NCI-H1048 (cell line): ENCODE measurements at regions not wholly inside any gene's neighbourhood (a gene's known extent, or its start where the extent isn't known, plus 50 kb on each side); places are given as distances from the start of the nearest gene placed in this dataset.

Experiments
- DNase-seq: peaks from one replicate; lab custom pipeline; 2025; lab: John Stamatoyannopoulos, UW

DNA sequence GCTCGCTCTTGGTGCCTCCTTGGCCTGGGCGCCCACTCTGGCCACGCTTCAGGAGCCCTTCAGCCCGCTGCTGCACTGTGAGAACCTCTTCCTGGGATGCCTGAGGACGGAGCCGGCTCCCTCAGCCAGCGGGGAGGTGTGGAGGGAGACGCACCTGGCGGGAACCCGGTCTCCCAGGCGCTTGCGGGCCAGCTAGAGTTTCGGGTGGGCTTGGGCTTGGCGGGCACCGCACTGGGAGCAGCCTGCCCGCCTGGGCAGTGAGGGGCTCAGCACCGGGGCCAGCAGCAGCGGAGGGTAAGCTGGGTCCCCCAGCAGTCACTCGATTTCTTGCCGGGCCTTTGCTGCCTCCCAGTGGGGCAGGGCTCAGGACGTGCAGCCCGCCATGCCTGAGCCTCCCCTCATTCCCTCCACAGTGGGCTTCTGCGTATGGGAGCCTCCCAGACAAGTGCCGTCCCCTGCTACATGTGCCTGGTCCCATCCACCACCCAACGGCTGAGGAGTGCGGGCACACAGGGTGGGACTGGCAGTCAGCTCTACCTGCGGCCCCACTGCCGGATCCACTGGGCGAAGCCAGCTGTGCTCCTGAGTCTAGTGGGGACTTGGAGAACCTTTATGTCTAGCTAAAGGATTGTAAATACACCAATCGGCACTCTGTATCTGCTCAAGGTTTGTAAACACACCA, 708.7 kb downstream of the VGLL3 start:
- DNase-seq, result no peak

DNA sequence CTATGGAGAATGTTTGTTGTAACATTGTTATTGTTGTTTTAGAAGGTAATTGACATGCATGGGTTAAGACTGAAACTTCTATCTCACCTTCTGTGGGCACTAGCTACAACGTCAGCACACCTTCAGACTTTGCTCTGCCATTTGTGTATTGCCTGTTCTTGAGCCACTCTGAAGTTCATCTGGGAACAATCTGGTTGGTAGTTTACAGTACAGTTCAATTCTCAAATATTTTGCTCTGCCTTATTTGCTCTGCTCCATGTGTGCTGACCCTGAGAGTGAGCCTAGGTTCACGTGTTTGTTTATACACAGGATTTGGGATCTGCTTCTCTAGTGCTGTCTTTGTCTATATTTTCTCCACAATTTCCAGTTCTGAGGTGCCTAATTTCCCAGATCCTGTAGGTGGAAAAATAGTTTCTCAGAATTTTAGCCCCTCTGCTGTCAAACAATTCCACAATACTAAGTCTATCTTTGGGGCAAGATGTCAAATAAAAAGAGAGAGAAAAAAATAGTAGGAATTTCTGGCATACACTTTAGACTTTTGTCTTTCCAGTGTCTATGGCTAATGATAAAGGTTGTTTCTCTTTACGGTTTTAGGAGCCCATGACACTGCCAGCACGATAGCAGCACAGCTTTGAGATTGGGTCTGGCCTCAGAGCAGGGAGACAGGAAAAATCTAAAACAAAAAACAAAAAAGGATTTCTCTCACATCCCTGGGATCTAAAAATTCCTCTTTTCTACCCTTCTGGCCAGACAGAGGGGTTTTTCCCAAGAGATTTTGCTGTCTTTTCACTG, 721.4 kb downstream of the VGLL3 start:
- DNase-seq, result no peak

DNA sequence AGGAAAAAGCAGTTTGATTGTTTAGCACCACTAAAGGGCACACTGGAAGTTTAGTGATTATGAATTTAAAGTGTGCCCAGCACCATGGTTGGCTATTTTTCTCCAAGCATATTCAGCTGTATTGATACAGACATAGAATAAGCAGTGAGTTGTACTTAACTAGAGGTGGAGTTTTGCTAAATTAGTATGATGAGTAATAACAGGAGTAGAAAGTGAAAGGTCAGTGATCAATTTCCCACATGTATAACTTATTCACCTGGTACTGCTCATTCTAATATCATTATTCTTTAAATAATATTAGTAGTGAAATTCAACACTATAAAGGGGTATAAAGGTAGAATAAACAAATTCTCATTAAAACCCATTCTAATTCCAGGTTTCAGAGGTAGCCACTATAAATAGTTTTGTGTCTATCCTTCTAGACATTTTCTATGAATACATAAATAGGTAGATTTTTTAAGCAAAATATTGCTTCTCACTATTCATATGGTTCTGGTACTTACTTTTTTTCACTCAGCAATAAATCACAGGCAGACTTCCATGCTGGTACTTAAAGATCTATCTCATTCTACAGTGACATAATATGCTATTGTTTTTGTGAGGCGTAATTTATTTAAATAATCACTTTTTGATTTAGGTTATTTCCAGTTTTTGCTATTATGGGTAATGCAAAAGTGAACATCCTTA, 732.9 kb downstream of the VGLL3 start:
- DNase-seq, result no peak

DNA sequence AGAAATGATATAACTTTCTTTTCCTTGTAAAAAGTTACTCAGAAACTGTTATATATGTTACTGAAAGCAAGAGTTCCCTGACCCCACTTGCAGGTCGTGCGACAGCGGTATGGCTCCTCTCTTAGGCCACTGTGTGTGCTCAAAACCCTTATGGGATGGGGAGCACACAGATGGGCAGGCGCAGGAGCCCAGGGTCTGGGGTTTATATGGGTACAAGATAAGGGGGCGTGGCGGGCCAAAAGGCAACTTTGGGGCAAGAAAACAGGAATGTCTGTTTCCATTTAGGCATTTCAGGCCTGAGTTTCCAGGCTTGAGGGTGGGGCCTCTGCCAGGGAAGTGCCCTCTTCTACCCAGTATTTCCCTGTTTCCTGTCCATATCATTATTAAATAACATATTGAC, 736.5 kb downstream of the VGLL3 start:
- DNase-seq, result no peak

DNA sequence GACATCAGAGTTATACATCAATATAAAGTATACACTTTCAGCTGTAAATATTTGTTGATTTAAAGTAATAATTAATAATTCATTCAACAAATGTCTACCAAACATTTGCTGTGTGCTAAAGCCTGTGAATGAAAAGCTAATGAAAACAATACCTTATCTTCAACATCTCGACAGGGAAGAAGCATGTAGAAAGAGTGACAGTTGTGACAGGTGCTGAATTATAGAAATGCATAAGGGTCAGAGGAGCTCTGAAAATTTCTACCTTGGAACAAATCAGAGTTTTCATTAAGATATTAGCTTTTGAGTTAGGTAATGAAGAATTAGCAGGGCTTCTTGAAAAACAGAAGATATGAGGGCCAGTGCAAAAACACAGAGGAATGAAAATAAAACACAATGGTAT, 739.2 kb downstream of the VGLL3 start:
- no peak for DNase-seq

DNA sequence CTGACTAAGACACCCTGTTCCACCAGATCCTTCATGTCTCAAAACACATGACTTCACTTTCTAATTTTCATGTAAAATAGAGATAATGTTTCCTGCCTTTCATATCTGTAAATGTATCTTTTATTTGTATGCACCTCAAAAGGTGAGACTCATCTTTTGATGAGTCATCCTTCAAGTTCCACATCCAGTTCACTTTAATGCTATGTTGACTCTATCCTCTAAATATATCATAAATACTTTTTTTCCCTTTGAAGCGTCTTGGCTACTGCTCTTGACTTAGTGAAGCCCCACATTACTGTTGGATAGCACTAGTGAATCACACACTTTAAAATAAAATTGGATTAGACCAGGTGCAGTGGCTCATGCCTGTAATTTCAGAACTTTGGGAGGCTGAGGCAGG, 741.1 kb downstream of the VGLL3 start:
- no peak for DNase-seq

DNA sequence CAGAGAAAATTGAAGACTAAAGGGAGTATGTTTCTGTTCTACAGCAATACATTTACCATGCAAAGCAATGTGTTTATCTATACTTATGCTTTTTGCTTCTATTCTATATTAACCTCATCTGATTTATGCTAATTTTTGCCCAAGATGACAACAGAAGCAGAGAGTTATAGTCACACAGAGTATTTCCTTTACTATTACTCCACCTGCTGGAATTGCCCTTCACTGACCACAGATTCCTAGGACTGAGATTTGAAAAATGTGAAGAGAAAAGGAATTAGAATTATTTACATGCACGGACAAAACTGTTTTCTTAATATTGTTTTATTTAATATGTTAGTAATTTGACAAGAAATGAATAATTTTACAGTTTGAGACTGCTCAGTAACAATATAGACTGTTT, 745.6 kb downstream of the VGLL3 start:
- no peak for DNase-seq

DNA sequence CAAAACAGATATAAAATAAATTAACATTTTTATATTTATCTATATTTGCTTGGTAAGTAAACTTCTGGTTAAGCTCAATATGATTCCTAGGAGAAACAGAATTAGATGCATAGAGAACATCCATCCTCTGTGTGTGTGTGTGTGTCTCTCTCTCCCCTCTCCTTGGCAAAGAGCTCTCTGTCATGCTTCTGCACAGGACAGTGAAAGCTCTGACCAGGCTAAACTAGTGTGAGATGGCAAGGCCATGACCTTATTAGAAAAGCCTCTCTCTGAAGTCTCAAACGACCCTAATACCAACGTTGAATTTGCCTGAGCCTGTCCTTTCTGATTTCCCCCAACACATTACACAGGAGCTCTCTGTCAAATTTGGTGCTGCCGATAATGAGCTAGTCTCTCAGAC, 746.0 kb downstream of the VGLL3 start:
- DNase-seq, result no peak

DNA sequence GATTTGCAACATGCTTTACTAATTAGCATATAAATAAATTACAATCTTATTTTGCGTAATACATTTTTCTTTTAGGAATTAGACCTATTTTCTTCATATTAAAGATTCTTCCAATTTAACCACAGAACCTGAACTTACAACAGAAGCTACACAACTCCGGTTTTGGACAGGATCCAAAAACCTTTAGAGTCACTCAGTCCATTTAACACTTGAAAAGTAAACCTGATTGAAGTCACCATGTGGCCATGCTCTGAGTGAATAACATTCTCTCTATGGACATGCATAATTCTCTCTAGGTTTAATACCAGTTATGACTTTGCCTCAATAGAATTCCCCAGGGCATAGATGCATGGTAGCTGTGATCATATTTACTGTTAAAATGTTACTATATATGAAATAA, 751.0 kb downstream of the VGLL3 start:
- DNase-seq, result no peak

DNA sequence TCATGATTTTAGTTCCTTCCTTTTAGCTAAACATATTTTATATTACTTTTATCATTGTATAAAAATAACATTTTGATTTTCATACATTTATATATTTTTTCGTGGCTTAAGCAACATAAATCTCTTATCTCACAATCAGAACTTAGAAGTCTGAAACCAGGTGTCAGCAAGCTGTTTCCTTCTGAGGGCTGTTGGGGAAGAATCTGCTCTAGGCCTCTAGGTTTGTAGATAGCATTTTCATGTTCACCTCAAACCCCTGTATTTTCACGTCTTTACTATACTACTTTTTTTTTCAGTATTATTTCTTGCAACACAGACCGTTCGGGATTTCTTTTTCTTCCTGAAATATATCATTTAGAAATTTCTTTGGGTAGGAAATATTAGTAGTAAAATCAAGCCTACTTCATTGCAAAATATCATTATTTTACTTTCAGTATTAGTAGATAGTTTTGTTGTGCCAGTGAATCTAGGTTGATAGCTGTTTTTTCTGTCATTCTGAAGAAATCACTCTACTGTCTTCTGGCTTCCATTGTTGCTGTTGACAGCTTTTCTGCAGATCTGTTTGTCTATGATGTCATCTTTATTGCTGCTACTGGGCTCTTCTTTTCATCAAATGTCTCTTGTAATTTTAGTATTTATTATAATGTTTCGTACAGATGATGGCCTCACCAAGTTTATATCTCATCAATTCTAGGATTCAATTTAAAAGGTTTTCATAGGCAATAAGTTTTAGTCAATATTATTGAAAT, 756.3 kb downstream of the VGLL3 start:
- DNase-seq, result no peak

DNA sequence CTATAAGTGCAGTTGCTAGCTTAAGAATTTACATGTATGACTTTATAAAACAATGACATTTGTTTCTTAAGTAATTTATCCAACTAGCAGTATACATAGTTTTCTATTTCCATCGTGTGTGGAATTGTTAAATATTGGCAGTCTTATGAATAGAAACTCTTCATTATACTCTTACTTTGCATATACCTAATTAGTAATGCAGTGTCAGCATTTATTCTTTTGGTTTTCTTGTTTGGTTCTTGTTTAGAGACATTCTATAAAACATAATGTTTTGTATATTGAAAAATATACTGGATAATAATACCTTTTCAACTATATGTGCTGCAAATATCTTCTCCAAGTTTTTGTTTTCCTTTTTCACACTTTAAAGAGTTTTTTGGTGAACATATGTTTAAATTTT, 760.2 kb downstream of the VGLL3 start:
- peak; percentile 53 for DNase-seq

DNA sequence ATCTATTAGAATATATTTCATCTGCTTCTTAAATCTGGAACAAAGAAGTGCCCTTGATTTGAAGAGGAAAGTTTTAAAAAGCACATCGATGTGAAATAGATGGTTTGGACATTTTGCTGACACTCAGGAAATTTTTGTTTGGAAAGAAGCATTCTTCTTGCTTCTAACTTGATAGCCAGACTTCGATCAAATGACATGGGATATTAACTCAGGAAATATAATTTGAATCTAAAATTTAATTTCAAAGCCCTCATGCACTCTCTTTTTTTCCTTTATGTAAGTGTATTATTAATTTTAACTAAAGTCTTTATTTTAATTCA, 761.2 kb downstream of the VGLL3 start:
- DNase-seq, result no peak

DNA sequence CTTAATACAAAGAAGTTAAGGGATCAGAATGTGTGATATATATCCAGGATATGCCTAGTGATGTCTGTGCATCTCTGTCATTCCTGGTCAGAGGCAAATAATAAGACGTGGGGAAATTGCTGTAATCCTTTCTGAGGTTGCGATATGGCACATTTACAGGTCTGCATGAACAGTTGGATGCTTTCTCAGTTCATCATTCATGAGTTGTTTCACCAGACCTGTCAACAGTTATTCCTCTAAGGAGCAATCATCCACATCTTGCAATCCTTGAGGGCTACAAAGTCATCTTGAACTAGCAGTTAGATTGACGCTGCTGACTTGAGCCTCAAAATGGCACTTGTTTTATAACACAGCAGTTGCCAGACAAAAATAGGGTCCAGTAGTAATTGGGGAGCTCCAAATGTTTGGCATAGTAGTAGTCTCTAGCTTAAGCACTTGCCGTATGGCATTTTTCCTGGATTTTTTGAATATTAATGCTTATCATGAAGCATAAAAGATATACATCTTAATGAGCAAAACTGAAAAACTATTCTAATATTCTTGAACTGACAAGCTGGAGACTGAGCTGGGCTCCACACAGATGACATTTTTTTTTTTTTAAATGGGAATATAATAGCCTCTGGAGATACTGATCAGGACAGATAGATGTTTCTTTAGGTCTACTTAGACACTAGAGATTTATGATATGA, 761.7 kb downstream of the VGLL3 start:
- no peak for DNase-seq

DNA sequence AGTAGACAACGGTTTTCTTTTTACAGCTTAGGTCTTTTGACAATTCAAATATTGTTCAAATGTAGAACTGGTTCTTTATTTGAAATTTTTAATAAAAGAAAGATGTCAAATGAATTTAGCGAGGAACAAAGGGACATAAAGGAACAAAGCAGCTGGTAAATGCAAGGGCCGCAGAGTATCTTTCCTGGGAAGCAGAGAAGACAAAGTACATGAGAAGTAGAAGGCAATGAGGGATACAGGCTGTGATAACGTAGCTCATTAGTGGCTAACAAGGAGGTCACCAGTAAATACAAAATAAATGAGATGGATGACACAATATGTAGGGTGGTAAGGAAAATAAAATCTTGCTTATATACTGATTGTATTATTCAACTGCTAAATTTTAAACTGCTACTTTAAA, 762.8 kb downstream of the VGLL3 start:
- DNase-seq, result no peak

DNA sequence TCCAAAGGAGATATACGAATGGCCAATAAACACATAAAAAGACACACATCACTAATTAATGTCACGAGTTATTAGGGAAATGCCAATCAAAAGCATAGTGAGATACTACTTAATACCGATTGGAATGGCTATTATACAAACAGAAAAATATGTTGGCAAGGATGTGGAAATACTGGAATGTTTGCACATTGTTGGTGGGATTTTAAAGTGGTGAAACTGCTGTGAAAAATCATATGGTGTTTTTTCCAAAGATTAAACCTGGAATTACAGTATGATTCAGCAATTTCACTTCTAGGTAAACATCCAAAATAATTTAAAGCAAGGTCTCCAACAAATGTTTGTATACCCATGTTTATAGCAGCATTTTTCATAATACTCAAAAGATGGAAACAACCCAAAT, 765.5 kb downstream of the VGLL3 start:
- no peak for DNase-seq

DNA sequence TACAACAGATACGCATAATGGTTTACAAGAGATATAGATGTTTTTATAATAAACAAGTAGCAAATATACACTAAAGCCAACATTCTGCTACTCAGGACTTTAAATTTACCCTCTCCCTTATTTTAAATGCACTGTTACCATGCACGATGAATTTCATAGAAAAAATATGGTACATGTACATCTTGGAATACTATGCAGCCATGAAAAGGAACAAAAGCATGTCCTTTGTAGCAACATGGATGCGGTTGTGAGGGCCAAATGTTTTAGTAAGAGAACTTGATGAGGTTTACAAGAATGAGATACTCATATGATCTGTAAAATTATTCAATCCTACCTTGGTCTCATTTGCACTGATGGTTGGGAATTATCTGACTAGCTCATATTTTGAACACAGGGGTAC, 769.3 kb downstream of the VGLL3 start:
- DNase-seq, result no peak

DNA sequence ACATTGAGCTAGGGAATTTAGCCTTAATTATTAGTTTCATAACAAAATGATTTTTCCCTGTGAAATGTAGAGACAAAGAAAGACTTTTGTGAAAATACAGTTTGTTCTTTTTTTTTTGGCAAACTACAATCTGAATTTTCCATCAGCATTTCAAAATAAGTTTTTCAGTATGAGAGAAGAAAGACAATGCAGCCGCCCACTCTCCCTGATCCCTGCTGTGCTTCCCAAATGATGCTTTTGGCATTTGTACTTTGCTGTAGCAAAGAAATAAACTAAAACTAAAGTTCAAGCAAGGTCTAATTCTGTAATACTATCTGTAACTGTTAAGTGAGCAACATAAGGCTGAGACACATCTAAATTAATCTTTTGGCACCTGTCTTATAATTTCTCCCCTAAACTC, 782.2 kb downstream of the VGLL3 start:
- no peak for DNase-seq

DNA sequence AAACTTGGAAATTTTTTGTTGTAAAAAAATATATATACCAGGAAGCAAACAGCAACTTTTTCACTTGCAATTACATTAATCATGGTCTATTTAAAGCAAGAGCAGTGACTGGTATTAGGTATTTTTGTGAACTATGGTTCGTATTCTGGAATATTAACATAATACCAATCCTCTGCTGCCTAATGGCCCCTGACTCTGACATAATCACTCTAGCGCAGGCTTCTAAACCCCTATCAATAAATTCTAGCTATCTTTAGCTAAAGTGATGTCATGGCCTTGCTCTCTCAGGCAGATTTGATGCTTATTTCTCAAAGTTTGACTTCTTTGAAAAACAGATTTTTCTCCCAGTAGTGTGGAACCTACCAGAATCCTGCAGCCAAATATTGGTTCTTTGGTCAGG, 808.3 kb downstream of the VGLL3 start:
- no peak for DNase-seq

DNA sequence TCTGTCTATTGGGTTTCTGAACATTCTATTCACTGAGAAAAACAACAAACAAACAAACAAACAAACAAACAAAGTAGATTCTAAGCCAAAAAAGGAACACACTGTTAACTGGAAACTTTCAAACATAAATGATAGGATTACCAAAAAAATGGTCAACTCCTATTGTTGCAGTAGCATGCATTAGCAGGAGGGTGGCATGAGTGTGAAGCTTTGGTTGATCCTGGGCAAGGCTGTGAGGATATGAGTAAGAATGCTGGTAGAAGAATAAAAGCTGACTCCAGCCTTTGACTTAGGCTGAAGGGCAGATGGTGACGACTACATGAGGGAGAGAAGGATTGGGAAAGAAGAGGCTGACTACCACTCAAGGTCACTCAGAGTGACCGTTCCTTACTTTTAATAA, 810.3 kb downstream of the VGLL3 start:
- DNase-seq, result no peak

DNA sequence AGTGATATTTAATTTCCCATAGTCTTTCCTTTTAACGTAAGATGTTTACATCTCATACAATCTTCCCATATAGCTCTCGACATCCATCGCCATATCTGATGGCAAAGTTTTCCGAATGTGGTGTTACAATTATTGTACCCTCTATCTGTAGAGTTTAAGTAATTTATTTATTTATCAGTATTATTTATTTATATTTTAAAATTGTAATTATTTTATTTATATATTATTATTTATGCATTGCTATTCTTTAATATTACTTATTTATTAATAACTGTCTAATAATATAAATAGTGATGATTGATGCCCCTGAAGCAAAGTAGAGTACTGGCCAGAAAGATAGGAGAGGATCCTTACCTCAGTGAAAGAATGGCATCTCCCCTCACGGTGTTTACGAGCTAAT, 812.9 kb downstream of the VGLL3 start:
- DNase-seq, result no peak

DNA sequence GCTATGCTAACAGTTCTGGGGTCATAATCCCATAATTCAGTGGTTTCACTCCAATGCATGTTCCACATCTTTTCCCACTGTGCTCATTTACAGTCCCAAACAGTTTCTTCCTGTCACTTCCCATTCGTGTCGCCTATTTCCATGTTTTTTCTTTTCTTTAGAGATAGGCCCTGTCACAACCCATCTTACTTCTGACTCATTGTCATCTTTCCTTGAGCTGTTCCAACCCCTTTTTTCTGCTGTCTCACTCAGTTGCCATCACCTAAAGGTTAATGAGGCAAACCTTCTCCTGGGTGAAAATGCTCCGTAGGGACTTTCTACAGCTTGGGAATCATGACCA, 814.5 kb downstream of the VGLL3 start:
- no peak for DNase-seq
